ENCODE measurements at regions not wholly inside any gene's neighbourhood (a gene's known extent, or its start where the extent isn't known, plus 50 kb on each side); places are given as distances from the start of the nearest gene placed in this dataset.

GRCh38 chr22:49622241-49623105 is 205.2 kb downstream of the BRD1 start:
- DNase-seq (ENCODE audit: low read depth, low spot score): no peak
- H3K9me3 ChIP-seq (ENCODE audit: control insufficient read depth, insufficient read depth, low read depth, low read length): no peaks in the 10 kb centered on the region
- H3K36me3 ChIP-seq (ENCODE audit: control insufficient read depth, insufficient read depth, low read length): no peaks in the 10 kb centered on the region
- no peak overlapping the region for H3K4me3 ChIP-seq (ENCODE audit: low read depth in 2 of 2, low read length in 2 of 2)
- in situ Hi-C loops (cut with HindIII; ENCODE audit: low pct_unique_long_range_greater_than_20kb, low sequenced_read_pairs) (no loop called here), intact Hi-C loops (cut with micrococcal nuclease; ENCODE audit: unreplicated experiment) (no loop called here)
- ATAC-seq: no peak
- TF ChIP-seq POLR2AphosphoS5 (IDR thresholded peaks at IDR 0.05; ENCODE audit: low read depth, low read length): no peak
- TF ChIP-seq CTCF (IDR thresholded peaks at IDR 0.05): no peak
- no peak for TF ChIP-seq TCF7L2 (IDR thresholded peaks at IDR 0.05; ENCODE audit: low read depth, low read length)
- TF ChIP-seq REST (IDR thresholded peaks at IDR 0.05; ENCODE audit: insufficient read depth in 1 of 2, low read depth in 2 of 2, low read length in 1 of 2): no peak
- TF ChIP-seq SIN3A (IDR thresholded peaks at IDR 0.05; ENCODE audit: borderline replicate concordance, insufficient read depth, low read depth, low read length): no peak
- H3K27me3 ChIP-seq (ENCODE audit: control insufficient read depth, insufficient read depth, low read length): no peaks in the 10 kb centered on the region; the same call in 1 of the 2 replicates
- ChIA-PET POLR2A (no interaction called here), CTCF (interaction anchor here (1.4 kb wide), 1 partner anchor 10 kb away, joined by 3 read pairs; no protein-coding TSS in a partner anchor)
- BruUV-seq (replicated peaks): no TSS peak
- no peak overlapping the region for H3K27ac ChIP-seq (ENCODE audit: low read length)
- H3K4me1 ChIP-seq (ENCODE audit: control insufficient read depth, insufficient read depth, low read length): no peaks in the 10 kb centered on the region

GRCh38 chr22:49621601-49622210 is 206.0 kb downstream of the BRD1 start:
- TF ChIP-seq TCF7L2 (IDR thresholded peaks at IDR 0.05; ENCODE audit: low read depth, low read length) (no peak), SIN3A (IDR thresholded peaks at IDR 0.05; ENCODE audit: borderline replicate concordance, insufficient read depth, low read depth, low read length) (no peak), CTCF (IDR thresholded peaks at IDR 0.05) (no peak), REST (IDR thresholded peaks at IDR 0.05; ENCODE audit: insufficient read depth in 1 of 2, low read depth in 2 of 2, low read length in 1 of 2) (no peak), POLR2AphosphoS5 (IDR thresholded peaks at IDR 0.05; ENCODE audit: low read depth, low read length) (no peak)
- no peak for ATAC-seq
- no peak for DNase-seq (ENCODE audit: low read depth, low spot score)
- BruUV-seq (replicated peaks): no TSS peak
- Histone ChIP-seq H3K4me3 (ENCODE audit: low read depth in 2 of 2, low read length in 2 of 2) (no peak overlapping the region), H3K27ac (ENCODE audit: low read length) (no peak overlapping the region), H3K9me3 (ENCODE audit: control insufficient read depth, insufficient read depth, low read depth, low read length) (no peaks in the 10 kb centered on the region), H3K4me1 (ENCODE audit: control insufficient read depth, insufficient read depth, low read length) (no peaks in the 10 kb centered on the region), H3K27me3 (ENCODE audit: control insufficient read depth, insufficient read depth, low read length) (no peaks in the 10 kb centered on the region; the same call in 1 of the 2 replicates), H3K36me3 (ENCODE audit: control insufficient read depth, insufficient read depth, low read length) (no peaks in the 10 kb centered on the region)
- CTCF ChIA-PET: no interaction called here
- intact Hi-C loops (cut with micrococcal nuclease; ENCODE audit: unreplicated experiment): no loop called here
- in situ Hi-C loops (cut with HindIII; ENCODE audit: low pct_unique_long_range_greater_than_20kb, low sequenced_read_pairs): no loop called here
- POLR2A ChIA-PET: no interaction called here

All from Panc1 (cell line).